B cell (primary cell): ENCODE measurements at regions not wholly inside any gene's neighbourhood (a gene's known extent, or its start where the extent isn't known, plus 50 kb on each side); places are given as distances from the start of the nearest gene placed in this dataset.
"Not testable (repeated sequence)": the region's sequence is repeated elsewhere in the genome, so short reads cannot be mapped to it uniquely, and the experiment has no call there.

Source experiments
- ATAC-seq: fragments of 200-7000 bp; cut with Tn5 transposase; one replicate; pipeline ENCODE4 v1.10.0; 2021; ENCODE audit warnings: low read depth, mild to moderate bottlenecking, moderate number of reproducible peaks, moderate library complexity
- CTCF ChIA-PET: fragments of 350-600 bp; sonication (Branson Sonifier 250); formaldehyde crosslinking; loops from one replicate; lab custom pipeline; 2021; ENCODE audit warnings: antibody characterized with exemption, inconsistent platforms; lab: Charles Lee
- POLR2A ChIA-PET: fragments of 350-600 bp; sonication (Branson Sonifier 250); formaldehyde crosslinking; loops from one replicate; lab custom pipeline; 2021; ENCODE audit warnings: antibody characterized with exemption; lab: Charles Lee
- DNase-seq: peaks from one replicate; pipeline ENCODE4 v3.0.0; 2013
- H2AFZ ChIP-seq: 2 replicates; pipeline ENCODE4 v1.6.1; 2012; ENCODE audit warnings: mild to moderate bottlenecking, low read depth, low read length; ENCODE audit not compliant: insufficient read depth, poor library complexity, severe bottlenecking
- H3K27ac ChIP-seq, 2 donors: 1 replicate in 1 of 2; 2 replicates in 1 of 2; pipeline ENCODE4 v1.5.1; 2012 to 2013; ENCODE audit warnings: low read length in 2 of 2, mild to moderate bottlenecking in 2 of 2, moderate library complexity in 1 of 2
- H3K27me3 ChIP-seq, 4 experiments: fragments of 200-600 bp in 1 of 4; sonication (generic) in 1 of 4; replicated peaks in 1 of 4; 1 replicate in 2 of 4; 2 replicates in 2 of 4; pipeline versions ENCODE4 v1.6.1 to v1.7.0; 2013 to 2016; ENCODE audit warnings: low read length in 3 of 4, mild to moderate bottlenecking in 2 of 4, mixed read lengths in 1 of 4, moderate library complexity in 1 of 4; ENCODE audit not compliant: insufficient read depth in 4 of 4, control insufficient read depth in 3 of 4; ENCODE audit errors: control extremely low read depth in 1 of 4
- H3K36me3 ChIP-seq, 2 experiments: replicated peaks in 1 of 2; 1 replicate in 1 of 2; 2 replicates in 1 of 2; pipeline versions ENCODE4 v1.6.1 to v1.7.1; 2013; ENCODE audit warnings: low read length in 1 of 2; ENCODE audit not compliant: insufficient read depth in 2 of 2, control insufficient read depth in 1 of 2; ENCODE audit errors: control extremely low read depth in 1 of 2, extremely low read depth in 1 of 2
- H3K4me1 ChIP-seq, 2 donors: fragments of 200-600 bp in 1 of 2; sonication (generic) in 1 of 2; 1 replicate in 1 of 2; 2 replicates in 1 of 2; pipeline versions ENCODE4 v1.5.1 to v1.6.1; 2013 to 2017; ENCODE audit warnings: low read length in 2 of 2; ENCODE audit not compliant: control insufficient read depth in 2 of 2, insufficient read depth in 2 of 2
- H3K4me2 ChIP-seq: replicated peaks from 2 replicates; pipeline ENCODE3; 2012; ENCODE audit warnings: mild to moderate bottlenecking, low read depth, low read length; ENCODE audit not compliant: poor library complexity, severe bottlenecking
- H3K4me3 ChIP-seq, 5 experiments: fragments of 200-600 bp in 1 of 5; sonication (generic) in 1 of 5; 1 replicate in 3 of 5; 2 replicates in 2 of 5; pipeline versions ENCODE4 v1.5.1 to v1.7.0; 2011 to 2016; ENCODE audit warnings: low read length in 4 of 5, mild to moderate bottlenecking in 4 of 5, low read depth in 2 of 5, control low read depth in 1 of 5, moderate library complexity in 1 of 5; ENCODE audit not compliant: insufficient read depth in 1 of 5; ENCODE audit errors: control extremely low read depth in 1 of 5, extremely low read depth in 1 of 5
- H3K79me2 ChIP-seq: fragments of 200-600 bp; sonication (generic); one replicate; pipeline ENCODE4 v1.6.0; 2016; ENCODE audit warnings: low read length; ENCODE audit not compliant: control insufficient read depth, insufficient read depth
- H3K9ac ChIP-seq: fragments of 200-600 bp; sonication (generic); 2 replicates; pipeline ENCODE4 v1.6.1; 2017; ENCODE audit warnings: mild to moderate bottlenecking, low read length, moderate library complexity
- H3K9me3 ChIP-seq, 3 donors: one replicate each; pipeline versions ENCODE4 v1.6.1 to v1.7.1; 2013; ENCODE audit warnings: low read length in 2 of 3; ENCODE audit not compliant: control insufficient read depth in 2 of 3, insufficient read depth in 1 of 3; ENCODE audit errors: control extremely low read depth in 1 of 3
- H4K20me1 ChIP-seq: 2 replicates; pipeline ENCODE4 v1.6.0; 2012; ENCODE audit warnings: mild to moderate bottlenecking, low read length; ENCODE audit not compliant: insufficient read depth, control insufficient read depth, poor library complexity, severe bottlenecking
- H3K27ac Mint-ChIP-seq: one replicate; pipeline ENCODE4 v1.8.0; 2021; ENCODE audit warnings: mixed read lengths
- H3K27me3 Mint-ChIP-seq: one replicate; pipeline ENCODE4 v1.8.0; 2021; ENCODE audit warnings: mixed read lengths
- H3K4me1 Mint-ChIP-seq: one replicate; pipeline ENCODE4 v1.8.0; 2021; ENCODE audit warnings: mixed read lengths
- H3K4me3 Mint-ChIP-seq: one replicate; pipeline ENCODE4 v1.8.0; 2021; ENCODE audit warnings: mixed read lengths
- H3K9me3 Mint-ChIP-seq: one replicate; pipeline ENCODE4 v1.8.0; 2022; ENCODE audit warnings: mixed read lengths; ENCODE audit not compliant: insufficient read depth
- CTCF ChIP-seq: fragments of 200-600 bp; IDR thresholded peaks from one replicate; pipeline ENCODE4 v1.8.0; 2022; ENCODE audit warnings: antibody characterized with exemption, mild to moderate bottlenecking
- EZH2 ChIP-seq: IDR thresholded peaks from 2 replicates; pipeline ENCODE4 v1.6.1; 2012; ENCODE audit warnings: borderline replicate concordance, low read depth, mild to moderate bottlenecking, moderate library complexity, low read length; ENCODE audit not compliant: insufficient read depth, poor library complexity, severe bottlenecking
- WGBS: methylation state at CpG from one replicate; pipeline ENCODE4 v1.1.5; 2013; ENCODE audit warnings: missing lambda C conversion rate; ENCODE audit not compliant: insufficient coverage; 5-methylcytosine and 5-hydroxymethylcytosine counted together
- intact Hi-C: fragments of 100-400 bp; cut with micrococcal nuclease; formaldehyde crosslinking; loops from one replicate; pipeline ENCODE4 v1.10.0; 2022

- ChIA-PET CTCF (no interaction called here), POLR2A (no interaction called here)
- no peaks in the 10 kb centered on the region for H4K20me1 ChIP-seq
- no peaks in the 10 kb centered on the region for H3K36me3 ChIP-seq
- no peak overlapping the region for H3K4me3 ChIP-seq
- no peaks in the 10 kb centered on the region for H3K27me3 ChIP-seq
- H3K9ac ChIP-seq, result no peak overlapping the region
- H3K79me2 ChIP-seq, result no peaks in the 10 kb centered on the region
- H3K4me1 ChIP-seq, result no peaks in the 10 kb centered on the region
- H2AFZ ChIP-seq, result no peak overlapping the region
- H3K4me3 Mint-ChIP-seq, result no peak overlapping the region
- WGBS, result 91% methylated on average over 1 of the region's 5 CpGs
- intact Hi-C loops, result no loop called here
- H3K27me3 Mint-ChIP-seq, result no peaks in the 10 kb centered on the region
- TF ChIP-seq CTCF (no peak), EZH2 (no peak)
- ATAC-seq (no peak), DNase-seq (no peak)
- no peaks in the 10 kb centered on the region for H3K4me1 Mint-ChIP-seq
- H3K9me3 ChIP-seq, result no peaks in the 10 kb centered on the region
- H3K27ac Mint-ChIP-seq, result no peak overlapping the region
- no peak overlapping the region for H3K4me2 ChIP-seq
- H3K9me3 Mint-ChIP-seq, result no peaks in the 10 kb centered on the region
- H3K27ac ChIP-seq, result no peak overlapping the region
Measured at GRCh38 chr5:42242881-42243485, 180.3 kb upstream of the GHR start.

- no peaks in the 10 kb centered on the region for H3K4me1 Mint-ChIP-seq
- intact Hi-C loops, result no loop called here
- Histone ChIP-seq H3K4me1 (no peaks in the 10 kb centered on the region), H3K9me3 (no peaks in the 10 kb centered on the region), H3K79me2 (no peaks in the 10 kb centered on the region), H3K36me3 (no peaks in the 10 kb centered on the region), H3K9ac (no peak overlapping the region), H3K4me3 (no peak overlapping the region), H4K20me1 (no peaks in the 10 kb centered on the region), H3K27me3 (no peaks in the 10 kb centered on the region), H3K4me2 (no peak overlapping the region), H2AFZ (no peak overlapping the region), H3K27ac (no peak overlapping the region)
- no peak overlapping the region for H3K4me3 Mint-ChIP-seq
- H3K27me3 Mint-ChIP-seq, result no peaks in the 10 kb centered on the region
- H3K9me3 Mint-ChIP-seq, result no peaks in the 10 kb centered on the region
- no peak overlapping the region for H3K27ac Mint-ChIP-seq
- ATAC-seq (no peak), DNase-seq (no peak)
- ChIA-PET CTCF (no interaction called here), POLR2A (no interaction called here)
- WGBS, result no CpG with 5 or more reads among the region's 5 CpGs
- TF ChIP-seq CTCF (no peak), EZH2 (no peak)
Measured at GRCh38 chr5:42252306-42252705, 170.9 kb upstream of the GHR start.

- DNase-seq, H3K4me2 ChIP-seq, H3K9me3 ChIP-seq, H3K27me3 Mint-ChIP-seq, ATAC-seq, POLR2A ChIA-PET, H3K4me3 Mint-ChIP-seq, CTCF ChIA-PET, H3K36me3 ChIP-seq, H3K4me1 ChIP-seq, H3K9me3 Mint-ChIP-seq, H3K27me3 ChIP-seq, H2AFZ ChIP-seq, H4K20me1 ChIP-seq, H3K79me2 ChIP-seq, intact Hi-C loops, H3K4me3 ChIP-seq, H3K27ac ChIP-seq, H3K27ac Mint-ChIP-seq, H3K4me1 Mint-ChIP-seq, H3K9ac ChIP-seq: not testable (repeated sequence)
- WGBS, result 98% methylated on average over 10 of the region's 12 CpGs
Measured at GRCh38 chr5:42259914-42260313, 163.3 kb upstream of the GHR start.
